ENCODE measurements at regions not wholly inside any gene's neighbourhood (a gene's known extent, or its start where the extent isn't known, plus 50 kb on each side); places are given as distances from the start of the nearest gene placed in this dataset.

GRCh38 chr9:88623698-88624097, 88.7 kb downstream of the NXNL2 start:
- Mint-ChIP-seq H3K36me3 (ENCODE audit: insufficient read depth in 1 of 3, low read depth in 3 of 3) (peaks cover 2 to 9% (median 4%) of the 10 kb centered on the region in 3 experiments; a peak in 4 of 7 replicates), H3K4me3 (no peak overlapping the region), H3K27me3 (ENCODE audit: low read depth) (peaks cover 5% of the 10 kb centered on the region), H3K27ac (no peak overlapping the region), H3K4me1 (no peaks in the 10 kb centered on the region), H3K9me3 (peaks cover 19% of the 10 kb centered on the region in 2 experiments)
- H2BK12ac ChIP-seq (ENCODE audit: insufficient read length, low read depth, low read length): no peak overlapping the region
- H3K4me1 ChIP-seq (ENCODE audit: insufficient read depth, low read length): no peaks in the 10 kb centered on the region
- no peak overlapping the region for H3K18ac ChIP-seq (ENCODE audit: insufficient read length, low read depth, low read length)
- H2BK15ac ChIP-seq (ENCODE audit: low read depth, low read length): no peak overlapping the region
- no peak overlapping the region for H3K56ac ChIP-seq (ENCODE audit: insufficient read length, low read depth, low read length)
- no peak overlapping the region for H3T11ph ChIP-seq (ENCODE audit: low read length)
- H4K5ac ChIP-seq (ENCODE audit: insufficient read length, low read depth, low read length): no peak overlapping the region
- no peak overlapping the region for H2BK120ac ChIP-seq (ENCODE audit: low read depth, low read length, poor library complexity, severe bottlenecking)
- no peak overlapping the region for H3K9ac ChIP-seq (ENCODE audit: extremely low read depth, insufficient read length, low read length)
- no peaks in the 10 kb centered on the region for H3K23me2 ChIP-seq (ENCODE audit: insufficient read length, low read depth, low read length, poor library complexity, severe bottlenecking)
- no peak overlapping the region for H2AFZ ChIP-seq (ENCODE audit: low read length)
- no peak overlapping the region for H4K91ac ChIP-seq (ENCODE audit: insufficient read length, low read depth, low read length)
- H3K79me2 ChIP-seq (ENCODE audit: insufficient read depth, low read length): no peaks in the 10 kb centered on the region
- H3K23ac ChIP-seq (ENCODE audit: insufficient read length, low read depth, low read length): no peak overlapping the region
- no peak overlapping the region for H2BK20ac ChIP-seq (ENCODE audit: low read depth, low read length, poor library complexity, severe bottlenecking)
- no peak overlapping the region for H2BK5ac ChIP-seq (ENCODE audit: insufficient read length, low read length)
- H2AK5ac ChIP-seq (ENCODE audit: insufficient read length, low read length): no peak overlapping the region
- no peak for DNase-seq
- no peak overlapping the region for H4K8ac ChIP-seq (replicated peaks; ENCODE audit: insufficient read length, low read depth, low read length)
- H3K9me3 ChIP-seq (ENCODE audit: control insufficient read depth, low read depth, low read length): no peaks in the 10 kb centered on the region
- TF ChIP-seq, protein P1, sequence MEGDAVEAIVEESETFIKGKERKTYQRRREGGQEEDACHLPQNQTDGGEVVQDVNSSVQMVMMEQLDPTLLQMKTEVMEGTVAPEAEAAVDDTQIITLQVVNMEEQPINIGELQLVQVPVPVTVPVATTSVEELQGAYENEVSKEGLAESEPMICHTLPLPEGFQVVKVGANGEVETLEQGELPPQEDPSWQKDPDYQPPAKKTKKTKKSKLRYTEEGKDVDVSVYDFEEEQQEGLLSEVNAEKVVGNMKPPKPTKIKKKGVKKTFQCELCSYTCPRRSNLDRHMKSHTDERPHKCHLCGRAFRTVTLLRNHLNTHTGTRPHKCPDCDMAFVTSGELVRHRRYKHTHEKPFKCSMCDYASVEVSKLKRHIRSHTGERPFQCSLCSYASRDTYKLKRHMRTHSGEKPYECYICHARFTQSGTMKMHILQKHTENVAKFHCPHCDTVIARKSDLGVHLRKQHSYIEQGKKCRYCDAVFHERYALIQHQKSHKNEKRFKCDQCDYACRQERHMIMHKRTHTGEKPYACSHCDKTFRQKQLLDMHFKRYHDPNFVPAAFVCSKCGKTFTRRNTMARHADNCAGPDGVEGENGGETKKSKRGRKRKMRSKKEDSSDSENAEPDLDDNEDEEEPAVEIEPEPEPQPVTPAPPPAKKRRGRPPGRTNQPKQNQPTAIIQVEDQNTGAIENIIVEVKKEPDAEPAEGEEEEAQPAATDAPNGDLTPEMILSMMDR (conservative IDR thresholded peaks at IDR 0.05): no peak
- H3K14ac ChIP-seq (ENCODE audit: insufficient read depth, low read length): no peak overlapping the region
- H3K4me2 ChIP-seq (ENCODE audit: insufficient read depth, insufficient read length, low read length): no peak overlapping the region
- H4K20me1 ChIP-seq (ENCODE audit: control insufficient read depth, insufficient read depth, insufficient read length): no peaks in the 10 kb centered on the region
- H3K79me1 ChIP-seq (ENCODE audit: insufficient read depth, low read depth, low read length, poor library complexity, severe bottlenecking): no peaks in the 10 kb centered on the region
- no peak overlapping the region for H3K4ac ChIP-seq (ENCODE audit: low read depth, low read length)
- no peak overlapping the region for H3K27ac ChIP-seq (ENCODE audit: insufficient read length, low read depth, low read length)
- H3K27me3 ChIP-seq (ENCODE audit: insufficient read depth, low read length): no peaks in the 10 kb centered on the region

Measured in H9 (cell line).